ENCODE measurements at regions not wholly inside any gene's neighbourhood (a gene's known extent, or its start where the extent isn't known, plus 50 kb on each side); places are given as distances from the start of the nearest gene placed in this dataset.
"Not testable (repeated sequence)": the region's sequence is repeated elsewhere in the genome, so short reads cannot be mapped to it uniquely, and the experiment has no call there.

GRCh38 chr11:91272089-91272488, 952.5 kb upstream of the FAT3 start:
- ATAC-seq (ENCODE audit: low read depth) = no peak
- no peak for TF ChIP-seq CTCF (IDR thresholded peaks at IDR 0.05; ENCODE audit: poor library complexity, severe bottlenecking)
- DNase-seq (ENCODE audit: low spot score) = no peak

GRCh38 chr11:91268512-91269295, 955.9 kb upstream of the FAT3 start:
- not testable (repeated sequence) for H3K36me3 ChIP-seq (ENCODE audit: low read depth); H3K4me3 ChIP-seq (ENCODE audit: severe bottlenecking); H3K9me3 ChIP-seq (ENCODE audit: severe bottlenecking); H3K27ac ChIP-seq (ENCODE audit: poor library complexity, severe bottlenecking); DNase-seq (ENCODE audit: low spot score); H3K4me1 ChIP-seq (ENCODE audit: insufficient read depth, poor library complexity, severe bottlenecking); H3K27me3 ChIP-seq (ENCODE audit: insufficient read depth, poor library complexity, severe bottlenecking); ATAC-seq (ENCODE audit: low read depth)

More at GRCh38 chr11:91272089-91272488, 952.5 kb upstream of the FAT3 start:
- no peaks in the 10 kb centered on the region for H3K27me3 ChIP-seq (ENCODE audit: insufficient read depth, poor library complexity, severe bottlenecking)
- H3K36me3 ChIP-seq (ENCODE audit: low read depth) = no peaks in the 10 kb centered on the region
- H3K4me3 ChIP-seq (ENCODE audit: severe bottlenecking) = no peak overlapping the region
- H3K27ac ChIP-seq (ENCODE audit: poor library complexity, severe bottlenecking) = no peak overlapping the region
- no peaks in the 10 kb centered on the region for H3K4me1 ChIP-seq (ENCODE audit: insufficient read depth, poor library complexity, severe bottlenecking)
- no peaks in the 10 kb centered on the region for H3K9me3 ChIP-seq (ENCODE audit: severe bottlenecking)

- Histone ChIP-seq H3K4me1 (ENCODE audit: insufficient read depth, poor library complexity, severe bottlenecking) (no peaks in the 10 kb centered on the region), H3K9me3 (ENCODE audit: severe bottlenecking) (no peaks in the 10 kb centered on the region), H3K27me3 (ENCODE audit: insufficient read depth, poor library complexity, severe bottlenecking) (no peaks in the 10 kb centered on the region), H3K4me3 (ENCODE audit: severe bottlenecking) (no peak overlapping the region), H3K36me3 (ENCODE audit: low read depth) (no peaks in the 10 kb centered on the region), H3K27ac (ENCODE audit: poor library complexity, severe bottlenecking) (no peak overlapping the region)
- ATAC-seq (ENCODE audit: low read depth) = no peak
- no peak for DNase-seq (ENCODE audit: low spot score)
- no peak for TF ChIP-seq CTCF (IDR thresholded peaks at IDR 0.05; ENCODE audit: poor library complexity, severe bottlenecking)
These were observed 958.7 kb upstream of the FAT3 start for GRCh38 chr11:91265946-91266345.

GRCh38 chr11:91264481-91264880, 960.1 kb upstream of the FAT3 start:
- ATAC-seq (ENCODE audit: low read depth) = no peak
- Histone ChIP-seq H3K27me3 (ENCODE audit: insufficient read depth, poor library complexity, severe bottlenecking) (no peaks in the 10 kb centered on the region), H3K9me3 (ENCODE audit: severe bottlenecking) (no peaks in the 10 kb centered on the region), H3K4me1 (ENCODE audit: insufficient read depth, poor library complexity, severe bottlenecking) (no peaks in the 10 kb centered on the region), H3K4me3 (ENCODE audit: severe bottlenecking) (no peak overlapping the region), H3K27ac (ENCODE audit: poor library complexity, severe bottlenecking) (no peak overlapping the region), H3K36me3 (ENCODE audit: low read depth) (no peaks in the 10 kb centered on the region)
- no peak for DNase-seq (ENCODE audit: low spot score)
- no peak for TF ChIP-seq CTCF (IDR thresholded peaks at IDR 0.05; ENCODE audit: poor library complexity, severe bottlenecking)

GRCh38 chr11:91263496-91264365, 960.9 kb upstream of the FAT3 start:
- H3K4me3 ChIP-seq (ENCODE audit: severe bottlenecking) = no peak overlapping the region
- TF ChIP-seq CTCF (IDR thresholded peaks at IDR 0.05; ENCODE audit: poor library complexity, severe bottlenecking) = no peak
- ATAC-seq (ENCODE audit: low read depth) (no peak; the same call in 2 of the 3 replicates), DNase-seq (ENCODE audit: low spot score) (no peak)
- H3K27ac ChIP-seq (ENCODE audit: poor library complexity, severe bottlenecking) = no peak overlapping the region
- no peaks in the 10 kb centered on the region for H3K4me1 ChIP-seq (ENCODE audit: insufficient read depth, poor library complexity, severe bottlenecking)
- H3K36me3 ChIP-seq (ENCODE audit: low read depth) = no peaks in the 10 kb centered on the region
- no peaks in the 10 kb centered on the region for H3K27me3 ChIP-seq (ENCODE audit: insufficient read depth, poor library complexity, severe bottlenecking)
- no peaks in the 10 kb centered on the region for H3K9me3 ChIP-seq (ENCODE audit: severe bottlenecking)
